MCF 10A (cell line): ENCODE measurements at regions not wholly inside any gene's neighbourhood (a gene's known extent, or its start where the extent isn't known, plus 50 kb on each side); places are given as distances from the start of the nearest gene placed in this dataset.

Experiments
- BruUV-seq: library from RNA; stranded (reverse); fragments of 400-500 nt; replicated peaks from 2 replicates; lab custom pipeline; 2021; lab: Mats Ljungman, UMichigan
- CTCF ChIA-PET: fragments of 300-600 bp; sonication (Branson Sonifier 250); formaldehyde crosslinking; extraction: SDS; loops from one replicate; lab custom pipeline; 2021; ENCODE audit warnings: antibody characterized with exemption, inconsistent platforms; lab: Yijun Ruan, JAX
- POLR2A ChIA-PET: fragments of 300-600, 350-650 bp; sonication (Branson Sonifier 250); formaldehyde crosslinking; extraction: SDS; loops from one replicate; lab custom pipeline; 2020; ENCODE audit warnings: antibody characterized with exemption, inconsistent platforms; lab: Yijun Ruan, JAX
- DNase-seq: peaks from one replicate; pipeline ENCODE4 v3.0.0-alpha.2; 2018; ENCODE audit not compliant: unreplicated experiment
- H3K27ac Mint-ChIP-seq: one replicate; pipeline ENCODE4 v1.8.0; 2022; ENCODE audit warnings: mild to moderate bottlenecking, low read depth, mixed read lengths; ENCODE audit not compliant: unreplicated experiment
- H3K27me3 Mint-ChIP-seq: one replicate; pipeline ENCODE4 v1.8.0; 2022; ENCODE audit warnings: mixed read lengths; ENCODE audit not compliant: insufficient read depth, unreplicated experiment
- H3K36me3 Mint-ChIP-seq: one replicate; pipeline ENCODE4 v1.8.0; 2022; ENCODE audit warnings: mild to moderate bottlenecking, moderate library complexity, mixed read lengths; ENCODE audit not compliant: insufficient read depth, unreplicated experiment
- H3K4me1 Mint-ChIP-seq: one replicate; pipeline ENCODE4 v1.8.0; 2022; ENCODE audit warnings: mixed read lengths; ENCODE audit not compliant: insufficient read depth, unreplicated experiment
- H3K4me3 Mint-ChIP-seq: one replicate; pipeline ENCODE4 v1.8.0; 2022; ENCODE audit warnings: mild to moderate bottlenecking, moderate library complexity, mixed read lengths; ENCODE audit not compliant: unreplicated experiment
- H3K9me3 Mint-ChIP-seq: one replicate; pipeline ENCODE4 v1.8.0; 2022; ENCODE audit warnings: mixed read lengths; ENCODE audit not compliant: unreplicated experiment
- intact Hi-C: fragments of 100-400 bp; cut with micrococcal nuclease; formaldehyde crosslinking; loops from 2 replicates; pipeline ENCODE4 v1.14.1; 2022
- TF ChIP-seq, protein P1 (sequence below): fragments of 200-600 bp; IDR thresholded peaks from one replicate; pipeline ENCODE4 v1.8.0; 2022; ENCODE audit warnings: antibody characterized with exemption, mild to moderate bottlenecking; ENCODE audit not compliant: unreplicated experiment

DNA sequence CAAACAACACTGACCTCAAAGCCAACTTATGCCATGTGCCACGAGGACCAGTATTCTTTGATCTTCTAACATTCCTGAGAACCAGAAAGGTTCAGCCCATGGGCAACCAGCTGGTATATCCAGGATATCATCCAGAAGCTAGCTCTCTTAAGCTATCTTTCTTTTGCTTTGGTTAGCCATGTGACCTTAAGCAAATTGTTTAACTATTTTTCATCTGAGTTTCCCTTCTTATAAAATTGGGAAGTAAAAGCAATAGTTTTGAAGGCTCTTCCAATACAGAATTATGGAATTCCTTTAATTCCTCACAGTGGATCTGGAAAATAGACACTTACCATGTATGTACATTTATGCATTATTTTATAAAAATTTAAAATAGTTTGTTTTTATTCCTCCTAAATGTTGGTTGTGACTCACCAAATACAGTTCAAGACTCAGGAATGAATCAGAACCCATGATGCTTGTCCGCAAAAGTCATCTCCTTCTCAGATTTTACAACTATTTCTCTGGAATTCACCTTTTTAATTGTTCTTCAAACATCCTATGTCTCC lies 435.7 kb downstream of the ZEB2 start:
- DNase-seq = peak; percentile 21
- Mint-ChIP-seq H3K4me1 (peaks cover 28% of the 10 kb centered on the region), H3K4me3 (no peak overlapping the region), H3K9me3 (peaks cover 2% of the 10 kb centered on the region), H3K27ac (peak overlapping the region; percentile 50), H3K27me3 (no peaks in the 10 kb centered on the region), H3K36me3 (no peaks in the 10 kb centered on the region)
- BruUV-seq = no TSS peak
- CTCF ChIA-PET = interaction anchor here (1.0 kb wide), 1 partner anchor 15 kb away, joined by 4 read pairs; no protein-coding TSS in a partner anchor
- POLR2A ChIA-PET = interaction anchor here (0.6 to 1.5 kb wide), 2 partner anchors 15 to 185 kb away, joined by 3 to 5 read pairs; no protein-coding TSS in a partner anchor
- intact Hi-C loops = no loop called here
- TF ChIP-seq, protein P1, sequence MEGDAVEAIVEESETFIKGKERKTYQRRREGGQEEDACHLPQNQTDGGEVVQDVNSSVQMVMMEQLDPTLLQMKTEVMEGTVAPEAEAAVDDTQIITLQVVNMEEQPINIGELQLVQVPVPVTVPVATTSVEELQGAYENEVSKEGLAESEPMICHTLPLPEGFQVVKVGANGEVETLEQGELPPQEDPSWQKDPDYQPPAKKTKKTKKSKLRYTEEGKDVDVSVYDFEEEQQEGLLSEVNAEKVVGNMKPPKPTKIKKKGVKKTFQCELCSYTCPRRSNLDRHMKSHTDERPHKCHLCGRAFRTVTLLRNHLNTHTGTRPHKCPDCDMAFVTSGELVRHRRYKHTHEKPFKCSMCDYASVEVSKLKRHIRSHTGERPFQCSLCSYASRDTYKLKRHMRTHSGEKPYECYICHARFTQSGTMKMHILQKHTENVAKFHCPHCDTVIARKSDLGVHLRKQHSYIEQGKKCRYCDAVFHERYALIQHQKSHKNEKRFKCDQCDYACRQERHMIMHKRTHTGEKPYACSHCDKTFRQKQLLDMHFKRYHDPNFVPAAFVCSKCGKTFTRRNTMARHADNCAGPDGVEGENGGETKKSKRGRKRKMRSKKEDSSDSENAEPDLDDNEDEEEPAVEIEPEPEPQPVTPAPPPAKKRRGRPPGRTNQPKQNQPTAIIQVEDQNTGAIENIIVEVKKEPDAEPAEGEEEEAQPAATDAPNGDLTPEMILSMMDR = no peak

DNA sequence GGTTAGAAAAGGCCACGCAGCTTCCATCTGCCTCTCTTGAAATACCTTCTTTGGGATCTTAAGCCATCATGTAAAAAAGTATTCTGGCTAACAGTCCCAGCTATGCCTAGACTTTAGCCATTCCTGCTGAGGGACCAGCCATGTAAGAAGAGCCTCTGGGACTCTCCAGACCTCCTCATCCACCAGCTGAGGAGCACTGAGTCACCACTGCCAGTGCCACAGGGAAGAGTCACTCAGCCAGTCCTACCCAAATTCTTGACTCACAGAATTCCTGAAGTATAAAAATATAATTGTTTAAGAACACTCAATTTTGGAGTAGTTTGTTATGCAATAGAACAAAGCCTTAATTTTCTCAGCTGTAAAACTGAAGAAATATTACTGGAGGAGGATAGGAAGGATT lies 436.7 kb downstream of the ZEB2 start:
- no TSS peak for BruUV-seq
- no peaks in the 10 kb centered on the region for H3K36me3 Mint-ChIP-seq
- no peak overlapping the region for H3K4me3 Mint-ChIP-seq
- DNase-seq = peak; percentile 61
- H3K27me3 Mint-ChIP-seq = no peaks in the 10 kb centered on the region
- intact Hi-C loops = no loop called here
- TF ChIP-seq, protein P1 = no peak
- no peaks in the 10 kb centered on the region for H3K9me3 Mint-ChIP-seq
- POLR2A ChIA-PET = interaction anchor here (0.9 to 1.5 kb wide), 2 partner anchors 9 to 16 kb away, joined by 3 to 5 read pairs; no protein-coding TSS in a partner anchor
- H3K4me1 Mint-ChIP-seq = peaks cover 28% of the 10 kb centered on the region
- CTCF ChIA-PET = interaction anchor here (1.0 kb wide), 1 partner anchor 16 kb away, joined by 4 read pairs; no protein-coding TSS in a partner anchor
- peak overlapping the region; percentile 50 for H3K27ac Mint-ChIP-seq

DNA sequence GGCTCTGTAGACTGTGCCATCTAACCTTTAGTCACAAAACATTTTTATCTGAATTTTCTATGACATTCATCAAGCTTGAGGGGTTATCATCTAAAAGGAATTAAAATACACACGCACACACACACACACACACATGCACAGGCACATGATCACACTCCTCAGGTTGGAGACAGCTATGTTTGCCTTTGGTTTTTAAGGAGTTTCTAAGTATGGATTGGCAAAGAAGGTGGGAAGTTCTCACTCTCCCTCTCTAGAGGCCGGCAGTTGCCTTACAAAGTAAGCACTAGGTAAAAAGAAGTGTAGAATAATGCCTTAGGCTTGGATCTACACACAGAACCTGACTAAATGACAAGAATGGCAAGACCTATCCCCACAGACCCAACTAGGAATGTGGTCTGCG lies 437.1 kb downstream of the ZEB2 start:
- no peaks in the 10 kb centered on the region for H3K36me3 Mint-ChIP-seq
- ChIA-PET POLR2A (interaction anchor here (0.9 kb wide), 1 partner anchor 9 kb away, joined by 3 read pairs; no protein-coding TSS in a partner anchor), CTCF (interaction anchor here (0.6 kb wide), 1 partner anchor 374 kb away, joined by 3 read pairs; no protein-coding TSS in a partner anchor)
- no peak overlapping the region for H3K27ac Mint-ChIP-seq
- no peak overlapping the region for H3K4me3 Mint-ChIP-seq
- no TSS peak for BruUV-seq
- no peak for DNase-seq
- H3K9me3 Mint-ChIP-seq = no peaks in the 10 kb centered on the region
- H3K4me1 Mint-ChIP-seq = peaks cover 28% of the 10 kb centered on the region
- intact Hi-C loops = no loop called here
- TF ChIP-seq, protein P1 = no peak
- H3K27me3 Mint-ChIP-seq = no peaks in the 10 kb centered on the region

DNA sequence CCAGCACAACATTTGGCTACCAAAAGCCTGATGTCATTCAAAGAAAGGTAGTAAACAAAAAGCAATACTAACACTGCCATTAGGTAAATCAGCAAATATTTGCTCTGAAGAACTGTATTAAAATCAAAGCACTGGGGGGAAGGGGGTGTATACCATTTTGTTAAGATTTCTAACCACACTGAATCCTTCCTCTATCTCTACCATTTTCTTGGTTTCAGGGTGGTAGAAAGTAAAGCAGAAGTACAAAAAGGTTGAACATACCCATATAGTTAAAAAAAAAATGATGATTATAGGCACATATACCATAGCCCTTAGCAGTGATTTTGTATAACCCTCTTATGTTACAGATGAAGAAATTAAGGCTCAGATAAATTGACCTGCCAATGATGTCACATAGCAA lies 437.6 kb downstream of the ZEB2 start:
- H3K4me3 Mint-ChIP-seq = no peak overlapping the region
- no peak overlapping the region for H3K27ac Mint-ChIP-seq
- H3K27me3 Mint-ChIP-seq = no peaks in the 10 kb centered on the region
- ChIA-PET CTCF (interaction anchor here (0.6 kb wide), 1 partner anchor 374 kb away, joined by 3 read pairs; no protein-coding TSS in a partner anchor), POLR2A (interaction anchor here (0.9 kb wide), 1 partner anchor 8 kb away, joined by 3 read pairs; no protein-coding TSS in a partner anchor)
- TF ChIP-seq, protein P1 = no peak
- no TSS peak for BruUV-seq
- no peaks in the 10 kb centered on the region for H3K9me3 Mint-ChIP-seq
- intact Hi-C loops = no loop called here
- no peak for DNase-seq
- H3K4me1 Mint-ChIP-seq = peaks cover 28% of the 10 kb centered on the region
- H3K36me3 Mint-ChIP-seq = no peaks in the 10 kb centered on the region
